Lower leg skin (tissue), 4 donors: ENCODE measurements at regions not wholly inside any gene's neighbourhood (a gene's known extent, or its start where the extent isn't known, plus 50 kb on each side); places are given as distances from the start of the nearest gene placed in this dataset.

ENCODE experiments used
- DNase-seq, 2 donors: peaks; one replicate each; pipeline ENCODE4 v3.0.0-alpha.2; 2019; ENCODE audit warnings: low spot score in 2 of 2
- H3K4me3 ChIP-seq: fragments of 200-600 bp; sonication (generic); 2 replicates; pipeline ENCODE4 v1.5.1; 2017; ENCODE audit warnings: mild to moderate bottlenecking, low read depth; ENCODE audit not compliant: poor library complexity, severe bottlenecking
- POLR2A ChIP-seq, 2 donors: fragments of 450-650 bp; IDR thresholded peaks; one replicate each; pipeline ENCODE4 v1.6.1; 2016 to 2017; ENCODE audit warnings: antibody characterized with exemption in 2 of 2, mild to moderate bottlenecking in 1 of 2, moderate library complexity in 1 of 2
- WGBS, 2 donors: methylation state at CpG; one replicate each; pipeline ENCODE4 v1.1.5; 2018; 5-methylcytosine and 5-hydroxymethylcytosine counted together
- intact Hi-C: fragments of 100-400 bp; cut with DNase I; formaldehyde crosslinking; loops from one replicate; pipeline ENCODE4 v1.15.0; 2023; ENCODE audit warnings: low total_unique reads
- TF ChIP-seq, protein P1 (sequence below), 3 donors: fragments of 450-650 bp; IDR thresholded peaks; one replicate each; pipeline ENCODE4 v1.5.1; 2016; ENCODE audit warnings: antibody characterized with exemption in 3 of 3, mild to moderate bottlenecking in 3 of 3, moderate library complexity in 2 of 3

DNA sequence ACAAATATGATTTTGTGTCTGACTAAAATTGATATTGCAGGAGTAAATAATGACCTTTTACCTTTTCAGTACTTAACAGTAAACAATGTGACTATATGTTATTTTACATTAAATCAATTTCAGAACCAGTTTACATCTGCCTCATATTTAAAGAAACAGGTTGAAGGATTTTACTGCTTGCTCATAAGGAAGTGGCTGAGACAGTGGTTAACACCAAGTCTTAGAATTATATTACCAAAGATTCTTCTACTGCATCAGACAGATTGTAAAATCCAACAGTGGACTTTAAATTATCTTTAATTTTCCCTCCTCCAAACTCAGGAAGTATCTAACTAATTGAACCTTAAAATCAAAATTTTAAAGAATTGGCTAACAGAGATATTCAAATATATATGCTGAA, 1929.9 kb downstream of the PCDH9 start:
- H3K4me3 ChIP-seq: no peak overlapping the region
- intact Hi-C loops: no loop called here
- no peak for DNase-seq
- TF ChIP-seq, protein P1, sequence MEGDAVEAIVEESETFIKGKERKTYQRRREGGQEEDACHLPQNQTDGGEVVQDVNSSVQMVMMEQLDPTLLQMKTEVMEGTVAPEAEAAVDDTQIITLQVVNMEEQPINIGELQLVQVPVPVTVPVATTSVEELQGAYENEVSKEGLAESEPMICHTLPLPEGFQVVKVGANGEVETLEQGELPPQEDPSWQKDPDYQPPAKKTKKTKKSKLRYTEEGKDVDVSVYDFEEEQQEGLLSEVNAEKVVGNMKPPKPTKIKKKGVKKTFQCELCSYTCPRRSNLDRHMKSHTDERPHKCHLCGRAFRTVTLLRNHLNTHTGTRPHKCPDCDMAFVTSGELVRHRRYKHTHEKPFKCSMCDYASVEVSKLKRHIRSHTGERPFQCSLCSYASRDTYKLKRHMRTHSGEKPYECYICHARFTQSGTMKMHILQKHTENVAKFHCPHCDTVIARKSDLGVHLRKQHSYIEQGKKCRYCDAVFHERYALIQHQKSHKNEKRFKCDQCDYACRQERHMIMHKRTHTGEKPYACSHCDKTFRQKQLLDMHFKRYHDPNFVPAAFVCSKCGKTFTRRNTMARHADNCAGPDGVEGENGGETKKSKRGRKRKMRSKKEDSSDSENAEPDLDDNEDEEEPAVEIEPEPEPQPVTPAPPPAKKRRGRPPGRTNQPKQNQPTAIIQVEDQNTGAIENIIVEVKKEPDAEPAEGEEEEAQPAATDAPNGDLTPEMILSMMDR (IDR thresholded peaks at IDR 0.05): no peak
- TF ChIP-seq POLR2A (IDR thresholded peaks at IDR 0.05): no peak

DNA sequence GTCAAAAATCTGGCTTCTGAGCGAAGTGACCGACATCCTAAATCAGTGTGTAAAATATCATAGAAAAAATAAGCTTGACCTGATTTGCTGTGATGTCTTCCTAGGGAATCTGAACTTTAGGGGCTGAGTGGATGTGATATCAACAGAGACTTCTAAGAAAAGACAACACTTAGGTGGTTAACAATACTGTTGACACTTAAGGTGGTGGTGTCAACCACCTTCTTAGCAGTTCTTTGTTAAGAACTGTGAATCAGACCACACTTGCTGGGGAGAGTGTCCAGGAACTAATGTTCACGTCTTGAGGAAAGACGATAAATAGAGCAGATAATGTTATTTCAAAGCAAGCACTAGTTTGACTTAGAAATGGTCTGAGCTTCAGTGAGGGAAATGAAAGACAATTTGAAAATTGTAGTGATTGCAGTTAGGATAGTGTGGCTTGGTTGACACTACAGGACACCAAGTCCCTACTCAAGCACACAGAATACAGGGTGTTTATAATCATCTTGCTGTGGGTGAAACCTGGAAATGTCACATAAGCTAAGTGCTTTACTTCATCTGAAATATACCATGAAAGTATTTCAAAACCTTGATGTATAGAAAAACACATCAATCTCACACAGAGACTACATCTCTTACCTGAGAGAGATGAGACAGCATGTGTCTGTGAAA, 1936.5 kb downstream of the PCDH9 start:
- DNase-seq: no peak
- WGBS, 2 donors: 89 to 90% methylated on average over 4 of the region's 4 CpGs
- intact Hi-C loops: no loop called here
- no peak overlapping the region for H3K4me3 ChIP-seq
- TF ChIP-seq POLR2A (IDR thresholded peaks at IDR 0.05): no peak
- TF ChIP-seq, protein P1 (IDR thresholded peaks at IDR 0.05): no peak

- 43 to 47% methylated on average over 2 of the region's 2 CpGs for WGBS, 2 donors
- intact Hi-C loops: no loop called here
- no peak for TF ChIP-seq POLR2A (IDR thresholded peaks at IDR 0.05)
- TF ChIP-seq, protein P1 (IDR thresholded peaks at IDR 0.05): no peak
- DNase-seq: no peak
- no peak overlapping the region for H3K4me3 ChIP-seq
Measured at GRCh38 chr13:65292488-65292901, 1937.6 kb downstream of the PCDH9 start.

GRCh38 chr13:65287405-65287804, 1942.7 kb downstream of the PCDH9 start:
- H3K4me3 ChIP-seq: no peak overlapping the region
- TF ChIP-seq, protein P1 (IDR thresholded peaks at IDR 0.05): no peak
- DNase-seq: no peak
- whole genome bisulfite sequencing, 2 donors: 84 to 100% methylated on average over 1 of the region's 1 CpG
- intact Hi-C loops: no loop called here

- intact Hi-C loops: no loop called here
Measured at GRCh38 chr13:65275838-65276630, 1954.1 kb downstream of the PCDH9 start.

More at GRCh38 chr13:65275838-65276630, 1954.1 kb downstream of the PCDH9 start:
- WGBS, 2 donors: 81 to 82% methylated on average over 5 of the region's 5 CpGs
- H3K4me3 ChIP-seq: no peak overlapping the region
- no peak for TF ChIP-seq POLR2A (IDR thresholded peaks at IDR 0.05)
- TF ChIP-seq, protein P1 (IDR thresholded peaks at IDR 0.05): no peak
- no peak for DNase-seq
